Transverse colon (tissue), 4 donors: ENCODE measurements at regions not wholly inside any gene's neighbourhood (a gene's known extent, or its start where the extent isn't known, plus 50 kb on each side); places are given as distances from the start of the nearest gene placed in this dataset.

ENCODE experiments used
- DNase-seq: peaks from one replicate; pipeline ENCODE4 v3.0.0-alpha.2; 2019
- H3K27ac ChIP-seq, 4 donors: fragments of 200-600 bp; sonication (generic); 2 replicates each; pipeline ENCODE4 v1.5.1; 2016 to 2018; ENCODE audit warnings: inconsistent platforms in 4 of 4
- H3K27me3 ChIP-seq: fragments of 200-600 bp; sonication (generic); 2 replicates; pipeline ENCODE4 v1.5.1; 2017; ENCODE audit warnings: inconsistent platforms
- H3K36me3 ChIP-seq, 4 donors: fragments of 200-600 bp; sonication (generic); 2 replicates each; pipeline ENCODE4 v1.5.1; 2017 to 2019; ENCODE audit warnings: inconsistent platforms in 4 of 4
- H3K4me1 ChIP-seq, 4 donors: fragments of 200-600 bp; sonication (generic); 2 replicates each; pipeline ENCODE4 v1.5.1; 2017 to 2020; ENCODE audit warnings: inconsistent platforms in 4 of 4
- H3K4me3 ChIP-seq, 4 donors: fragments of 200-600 bp; sonication (generic); 1 replicate in 1 of 4; 2 replicates in 3 of 4; pipeline versions ENCODE4 v1.5.1 to v1.6.1; 2017 to 2019; ENCODE audit warnings: inconsistent platforms in 4 of 4
- H3K9me3 ChIP-seq, 2 donors: fragments of 200-600 bp; sonication (generic); 2 replicates each; pipeline ENCODE4 v1.5.1; 2017 to 2019; ENCODE audit warnings: inconsistent platforms in 2 of 2
- EP300 ChIP-seq: sonication (generic); formaldehyde crosslinking; IDR thresholded peaks from one replicate; pipeline ENCODE4 v1.6.1; 2017; ENCODE audit warnings: antibody characterized with exemption, low read depth
- POLR2A ChIP-seq: fragments of 450-650 bp; IDR thresholded peaks from one replicate; pipeline ENCODE4 v1.6.1; 2016; ENCODE audit warnings: antibody characterized with exemption, mild to moderate bottlenecking, moderate library complexity
- POLR2AphosphoS5 ChIP-seq, 3 donors: sonication (generic); formaldehyde crosslinking; IDR thresholded peaks; one replicate each; pipeline ENCODE4 v1.6.1; 2016; ENCODE audit warnings: antibody characterized with exemption in 3 of 3
- WGBS, 2 donors: methylation state at CpG; one replicate each; pipeline ENCODE4 v1.1.5; 2018; ENCODE audit warnings: low coverage in 1 of 2; 5-methylcytosine and 5-hydroxymethylcytosine counted together
- in situ Hi-C, 4 donors: fragments of 200-750 bp; cut with MboI; loops; one replicate each; pipeline versions ENCODE4 v1.15.0 to v1.15.1; 2017; ENCODE audit warnings: low sequenced_read_pairs in 3 of 4, low pct_ligation_motif_present in 1 of 4, low pct_unique_long_range_greater_than_20kb in 1 of 4
- intact Hi-C: fragments of 100-400 bp; cut with DNase I; formaldehyde crosslinking; loops from one replicate; pipeline ENCODE4 v1.15.1; 2023; ENCODE audit warnings: low total_unique reads
- TF ChIP-seq, protein P1 (sequence below), 5 experiments: fragments of 200-600 bp in 3 of 5; fragments of 450-650 bp in 2 of 5; sonication (generic) in 3 of 5; IDR thresholded peaks; 1 replicate in 2 of 5; 2 replicates in 3 of 5; pipeline ENCODE4 v1.5.1; 2016 to 2017; ENCODE audit warnings: antibody characterized with exemption in 5 of 5, inconsistent platforms in 3 of 5, mild to moderate bottlenecking in 2 of 5, moderate library complexity in 1 of 5

DNA sequence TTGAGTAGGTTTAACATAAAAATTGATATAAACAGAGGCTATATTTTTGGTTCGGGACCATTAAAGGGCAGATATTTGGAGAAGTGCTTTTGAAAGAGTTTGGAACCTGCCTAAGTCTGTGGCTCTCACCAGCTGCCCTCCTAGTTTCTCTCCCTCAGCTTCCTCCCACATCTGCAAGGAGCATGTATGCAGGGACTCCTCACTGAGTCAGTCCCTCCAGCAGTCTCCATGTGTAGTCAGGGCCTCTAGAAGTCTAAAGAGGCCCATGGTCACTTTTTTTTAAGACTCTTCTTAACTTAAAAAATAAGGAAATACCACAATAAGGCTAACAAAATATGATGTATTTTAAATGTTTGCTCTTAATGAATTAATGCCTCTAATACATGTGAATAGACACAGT is 220.0 kb upstream of the TANK start:
- DNase-seq = no peak
- WGBS, 2 donors = 84 to 100% methylated on average over 1 of the region's 1 CpG
- intact Hi-C loops = no loop called here

DNA sequence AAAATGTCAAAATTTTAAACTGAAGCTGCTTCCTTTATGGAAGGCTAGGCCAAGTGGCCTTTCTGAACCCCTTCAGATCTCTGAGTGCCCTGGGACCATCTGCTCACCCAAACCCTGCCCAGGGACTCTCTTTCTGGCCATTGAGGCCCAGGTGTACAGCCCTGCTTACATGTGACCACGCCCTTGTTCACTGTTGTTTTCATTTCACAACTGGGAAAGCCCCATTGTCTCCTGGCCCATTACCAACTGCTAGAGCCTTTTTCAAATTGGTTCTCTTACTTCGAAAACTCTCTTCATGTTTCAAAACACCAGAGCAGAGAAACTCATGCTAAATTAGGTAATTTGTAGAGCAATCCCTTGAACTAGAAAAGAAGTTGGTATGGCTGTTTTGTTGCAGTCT is 219.5 kb upstream of the TANK start:
- no peak overlapping the region for H3K4me3 ChIP-seq
- H3K36me3 ChIP-seq = no peaks in the 10 kb centered on the region
- peak; percentile 19 for DNase-seq
- intact Hi-C loops (no loop called here), in situ Hi-C loops (no loop called here)
- no peak overlapping the region for H3K27ac ChIP-seq
- 29 to 31% methylated on average over 2 of the region's 2 CpGs for WGBS, 2 donors
- TF ChIP-seq EP300 (no peak), POLR2A (no peak), POLR2AphosphoS5 (IDR thresholded peaks at IDR 0.05) (no peak)
- TF ChIP-seq, protein P1, sequence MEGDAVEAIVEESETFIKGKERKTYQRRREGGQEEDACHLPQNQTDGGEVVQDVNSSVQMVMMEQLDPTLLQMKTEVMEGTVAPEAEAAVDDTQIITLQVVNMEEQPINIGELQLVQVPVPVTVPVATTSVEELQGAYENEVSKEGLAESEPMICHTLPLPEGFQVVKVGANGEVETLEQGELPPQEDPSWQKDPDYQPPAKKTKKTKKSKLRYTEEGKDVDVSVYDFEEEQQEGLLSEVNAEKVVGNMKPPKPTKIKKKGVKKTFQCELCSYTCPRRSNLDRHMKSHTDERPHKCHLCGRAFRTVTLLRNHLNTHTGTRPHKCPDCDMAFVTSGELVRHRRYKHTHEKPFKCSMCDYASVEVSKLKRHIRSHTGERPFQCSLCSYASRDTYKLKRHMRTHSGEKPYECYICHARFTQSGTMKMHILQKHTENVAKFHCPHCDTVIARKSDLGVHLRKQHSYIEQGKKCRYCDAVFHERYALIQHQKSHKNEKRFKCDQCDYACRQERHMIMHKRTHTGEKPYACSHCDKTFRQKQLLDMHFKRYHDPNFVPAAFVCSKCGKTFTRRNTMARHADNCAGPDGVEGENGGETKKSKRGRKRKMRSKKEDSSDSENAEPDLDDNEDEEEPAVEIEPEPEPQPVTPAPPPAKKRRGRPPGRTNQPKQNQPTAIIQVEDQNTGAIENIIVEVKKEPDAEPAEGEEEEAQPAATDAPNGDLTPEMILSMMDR (IDR thresholded peaks at IDR 0.05) = no peak
- no peaks in the 10 kb centered on the region for H3K9me3 ChIP-seq
- peaks cover 0 to 7% (median 0%) of the 10 kb centered on the region in 4 donors for H3K4me1 ChIP-seq
- H3K27me3 ChIP-seq = no peaks in the 10 kb centered on the region

More for the DNA sequence above, 220.0 kb upstream of the TANK start:
- Histone ChIP-seq H3K27me3 (no peaks in the 10 kb centered on the region), H3K27ac (no peak overlapping the region), H3K36me3 (no peaks in the 10 kb centered on the region), H3K4me1 (peaks cover 0 to 7% (median 0%) of the 10 kb centered on the region in 4 donors), H3K9me3 (no peaks in the 10 kb centered on the region), H3K4me3 (no peak overlapping the region)
- TF ChIP-seq, protein P1 (IDR thresholded peaks at IDR 0.05) = no peak
- no peak for TF ChIP-seq POLR2A
- TF ChIP-seq EP300 = no peak
- TF ChIP-seq POLR2AphosphoS5 (IDR thresholded peaks at IDR 0.05) = no peak
- in situ Hi-C loops = no loop called here

DNA sequence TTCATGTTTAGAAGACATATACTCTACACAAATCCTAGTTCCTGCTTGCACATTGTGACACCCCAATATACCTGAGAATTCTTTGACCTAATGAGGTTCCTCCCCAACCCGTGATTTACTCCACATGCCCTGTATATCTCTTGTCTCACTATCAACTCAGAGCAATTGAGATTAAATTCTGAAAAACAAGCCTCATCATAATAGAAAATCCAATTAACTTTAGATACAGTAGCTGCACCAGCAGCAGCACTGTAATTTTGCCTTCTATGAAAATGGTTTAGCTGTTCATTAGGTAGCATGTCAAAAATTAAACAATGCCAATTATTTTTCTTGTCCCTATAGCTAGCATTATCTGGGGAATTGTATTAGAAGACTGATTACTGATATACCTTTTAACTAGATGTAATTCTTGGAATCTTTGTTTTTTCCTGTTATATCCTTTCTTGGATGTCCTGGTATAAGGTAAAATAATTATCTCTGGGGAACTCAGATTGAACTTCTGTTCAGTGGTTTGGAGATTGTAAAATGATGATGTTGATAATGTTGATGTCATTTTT is 218.9 kb upstream of the TANK start:
- peaks cover 0 to 7% (median 0%) of the 10 kb centered on the region in 4 donors for H3K4me1 ChIP-seq
- DNase-seq = no peak
- H3K4me3 ChIP-seq = no peak overlapping the region
- in situ Hi-C loops = no loop called here
- no peaks in the 10 kb centered on the region for H3K9me3 ChIP-seq
- WGBS, 2 donors = 57% methylated on average over 1 of the region's 1 CpG
- no peaks in the 10 kb centered on the region for H3K27me3 ChIP-seq
- TF ChIP-seq POLR2AphosphoS5 (IDR thresholded peaks at IDR 0.05) (no peak), POLR2A (no peak), EP300 (no peak)
- TF ChIP-seq, protein P1 (IDR thresholded peaks at IDR 0.05) = no peak
- H3K27ac ChIP-seq = no peak overlapping the region
- H3K36me3 ChIP-seq = no peaks in the 10 kb centered on the region
- intact Hi-C loops = no loop called here

DNA sequence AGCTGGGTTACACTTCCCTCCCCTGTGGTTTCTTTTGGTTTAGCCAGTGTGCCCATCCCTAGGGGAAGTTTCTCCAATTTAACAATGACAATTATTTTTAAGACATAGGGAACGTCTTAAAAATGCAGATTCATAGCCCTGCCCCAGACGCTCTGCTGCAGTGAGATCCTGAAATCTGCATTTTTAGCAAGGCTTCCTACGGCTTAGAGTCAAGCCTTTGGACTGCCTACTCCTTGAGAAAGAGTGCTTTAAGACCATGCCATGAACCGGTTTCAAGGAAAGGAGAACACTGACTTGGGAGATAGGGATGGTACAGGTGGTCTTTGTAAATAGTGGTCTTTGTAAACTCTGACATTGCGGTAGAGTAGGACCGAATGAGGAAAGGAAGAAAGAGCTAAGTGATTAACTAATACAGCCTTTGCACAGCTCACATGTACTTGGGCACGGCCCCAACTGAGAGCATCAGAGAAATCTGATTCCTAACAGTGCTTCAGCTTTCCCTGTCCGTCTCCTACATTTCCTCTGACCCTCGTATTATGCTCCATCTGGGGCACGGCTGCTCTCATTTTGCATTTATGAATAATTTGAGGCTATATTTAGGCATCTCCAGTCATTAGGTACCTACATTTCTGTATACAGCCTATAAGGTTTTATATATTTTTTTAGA is 217.6 kb upstream of the TANK start:
- intact Hi-C loops (no loop called here), in situ Hi-C loops (no loop called here)
- TF ChIP-seq POLR2AphosphoS5 (IDR thresholded peaks at IDR 0.05) = no peak
- no peak for TF ChIP-seq POLR2A
- TF ChIP-seq, protein P1 (IDR thresholded peaks at IDR 0.05) = no peak
- no peak for TF ChIP-seq EP300
- H3K27ac ChIP-seq = no peak overlapping the region
- no peak for DNase-seq
- no peak overlapping the region for H3K4me3 ChIP-seq
- H3K9me3 ChIP-seq = no peaks in the 10 kb centered on the region
- H3K36me3 ChIP-seq = no peaks in the 10 kb centered on the region
- H3K27me3 ChIP-seq = no peaks in the 10 kb centered on the region
- WGBS, 2 donors = 81 to 94% methylated on average over 7 to 10 of the region's 10 CpGs
- peaks cover 0 to 7% (median 0%) of the 10 kb centered on the region in 4 donors for H3K4me1 ChIP-seq
